ENCODE measurements at regions not wholly inside any gene's neighbourhood (a gene's known extent, or its start where the extent isn't known, plus 50 kb on each side); places are given as distances from the start of the nearest gene placed in this dataset.

DNA sequence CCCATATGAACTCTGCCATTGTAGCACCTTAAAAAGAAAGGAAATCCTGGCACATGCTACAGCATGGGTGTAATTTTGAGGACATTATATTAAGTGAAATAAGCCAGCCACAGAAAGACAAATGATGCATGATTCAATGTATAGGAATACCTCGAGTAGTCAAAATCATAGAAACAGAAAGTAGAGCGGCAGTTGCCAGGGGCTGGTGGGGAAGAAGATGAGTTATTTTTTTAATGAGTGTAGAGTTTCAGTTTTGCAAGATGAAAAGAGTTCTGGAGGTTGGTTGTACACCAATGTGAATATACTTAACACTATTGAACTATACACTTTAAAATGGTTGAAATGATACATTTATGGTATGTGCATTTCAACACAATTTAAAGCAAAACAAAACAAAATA, 133.0 kb downstream of the ZDHHC21 start:
- DNase-seq (ENCODE audit: low spot score) = no peak

DNA sequence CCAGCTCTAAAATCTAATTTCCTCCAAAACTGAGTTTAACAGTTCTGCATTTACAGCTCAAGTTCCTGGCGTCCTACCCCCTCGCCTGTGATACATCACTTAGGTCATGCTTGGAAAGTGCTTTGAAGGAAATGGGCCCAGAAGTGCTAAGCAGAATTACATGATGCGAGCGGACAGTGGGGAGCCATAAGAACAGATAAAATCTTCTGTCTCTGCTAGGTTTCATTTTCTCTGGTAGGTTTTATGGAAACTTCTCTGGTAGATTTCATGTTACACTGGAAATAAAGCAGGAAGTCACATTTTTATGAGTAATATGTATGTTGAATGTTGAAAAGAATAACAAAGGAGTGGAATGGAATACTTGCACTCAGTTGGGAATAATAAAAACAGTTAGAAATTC, 138.3 kb downstream of the ZDHHC21 start:
- DNase-seq (ENCODE audit: low spot score) = no peak

DNA sequence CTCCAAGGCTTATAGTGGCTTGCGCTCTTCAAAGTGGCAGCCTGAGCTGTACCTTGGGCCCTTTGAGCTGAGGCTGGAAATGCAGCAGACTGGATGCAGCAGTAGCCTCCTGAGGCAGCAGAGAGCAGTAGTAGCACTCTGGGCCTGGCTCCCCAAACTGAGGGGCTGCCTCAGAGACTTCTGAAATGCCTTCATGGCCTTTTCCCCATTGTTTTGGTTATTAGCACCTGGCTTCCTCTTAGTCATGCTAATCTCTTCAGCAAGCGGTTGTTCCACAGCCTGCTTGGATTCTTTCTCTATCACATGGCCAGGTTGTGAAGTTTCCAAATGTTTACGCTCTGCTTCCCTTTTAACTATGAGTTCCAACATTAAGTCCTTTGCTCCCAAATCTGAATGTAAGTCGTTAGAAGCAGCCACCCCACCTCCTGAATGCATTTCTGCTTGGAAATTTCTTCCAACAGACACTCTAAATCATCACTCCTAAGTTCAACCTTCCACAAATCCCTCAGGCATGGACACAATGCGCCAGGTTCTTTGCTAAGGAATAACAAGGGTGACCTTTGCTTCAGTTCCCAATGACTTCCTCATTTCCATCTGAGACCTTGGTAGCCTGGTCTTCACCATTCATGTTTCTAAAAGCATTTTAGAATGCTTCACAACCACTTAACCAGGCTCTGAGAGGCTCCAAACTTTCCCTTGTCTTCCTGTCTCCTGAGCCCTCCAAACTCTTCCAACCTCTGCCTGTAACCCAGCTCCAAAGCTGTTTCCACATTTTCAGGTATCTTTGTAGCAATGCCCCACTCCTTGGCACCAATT, 145.8 kb downstream of the ZDHHC21 start:
- no peak for DNase-seq (ENCODE audit: low spot score)

DNA sequence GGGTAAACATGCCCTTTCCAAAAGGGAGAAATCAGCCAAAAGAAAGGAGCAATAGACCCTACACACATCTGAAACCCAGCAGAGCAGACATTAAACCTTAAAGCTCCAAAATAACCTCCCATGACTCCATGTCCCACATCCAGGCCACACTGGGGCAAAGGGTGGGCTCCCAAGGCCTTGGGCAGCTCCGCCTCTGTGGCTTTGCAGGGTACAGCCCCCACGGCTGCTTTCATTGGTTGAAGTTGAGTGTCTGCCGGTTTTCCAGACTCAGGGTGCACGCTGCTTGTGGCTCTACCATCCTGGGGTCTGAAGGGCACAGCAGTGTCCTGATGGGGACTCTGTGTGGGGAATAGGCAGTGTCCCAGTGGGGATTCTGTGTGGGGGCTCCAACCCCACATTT, 146.5 kb downstream of the ZDHHC21 start:
- no peak for DNase-seq (ENCODE audit: low spot score)

DNA sequence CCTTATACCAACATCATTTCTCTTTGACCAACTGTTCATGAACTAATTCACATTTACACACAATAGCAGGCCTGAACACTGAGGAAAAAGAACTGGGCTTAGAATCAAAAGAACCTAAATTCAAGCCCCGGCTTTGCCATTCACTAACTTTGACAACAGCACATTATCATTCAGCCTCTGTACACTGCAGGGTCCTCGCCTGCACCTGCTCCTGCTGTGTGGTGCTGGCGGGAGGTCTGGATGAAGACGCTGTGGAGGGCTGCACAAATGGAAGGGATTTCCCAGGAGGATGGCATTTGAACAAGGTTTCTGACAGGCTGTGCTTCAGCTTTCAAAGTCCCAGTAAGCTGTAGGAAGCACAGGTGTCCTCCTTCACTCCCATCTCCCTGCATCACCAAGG, 151.2 kb downstream of the ZDHHC21 start:
- no peak for DNase-seq (ENCODE audit: low spot score)

GRCh38 chr9:14538526-14538925, 154.7 kb downstream of the ZDHHC21 start:
- peak; percentile 5 for DNase-seq (ENCODE audit: low spot score)

DNA sequence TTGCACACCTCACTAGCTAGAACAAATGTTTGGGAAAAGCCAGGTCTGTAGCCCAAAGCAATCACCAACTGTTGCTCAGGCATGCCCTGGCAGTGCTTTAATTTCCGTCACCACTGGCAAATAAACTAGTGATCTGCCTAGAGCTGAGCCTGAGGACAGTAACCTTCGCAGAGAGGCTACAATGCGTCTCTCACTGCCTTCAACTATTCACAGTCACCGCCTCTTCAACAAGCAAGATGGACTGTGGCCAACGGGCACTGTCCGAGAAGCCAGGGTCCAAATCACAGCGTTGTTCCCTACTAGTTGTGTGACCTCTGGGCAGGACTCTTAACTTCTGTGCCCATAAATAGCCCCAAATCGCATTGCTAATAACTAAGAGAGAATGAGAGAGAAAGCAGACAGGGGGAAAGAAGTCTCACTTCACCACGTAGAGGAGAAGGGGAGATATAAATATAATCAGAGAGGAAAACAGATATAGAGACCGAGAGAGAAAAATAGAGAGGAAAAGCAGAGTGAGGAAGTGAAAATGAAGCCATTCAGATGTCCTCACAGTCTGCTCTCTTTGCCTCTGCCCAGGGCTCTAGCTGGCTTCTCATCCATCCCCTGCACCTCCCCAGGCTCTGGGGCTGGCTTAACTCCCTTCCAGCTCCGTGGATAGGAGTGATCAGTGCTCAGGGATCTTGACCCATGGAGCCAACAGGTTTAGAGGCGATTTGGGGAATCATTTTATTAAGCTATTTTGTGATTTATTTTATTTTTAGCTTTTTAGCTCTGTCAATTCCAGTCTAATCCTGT, 157.9 kb downstream of the ZDHHC21 start:
- DNase-seq (ENCODE audit: low spot score) = no peak

- DNase-seq (ENCODE audit: low spot score) = no peak
These were observed 159.2 kb downstream of the ZDHHC21 start for GRCh38 chr9:14533867-14534640.

DNA sequence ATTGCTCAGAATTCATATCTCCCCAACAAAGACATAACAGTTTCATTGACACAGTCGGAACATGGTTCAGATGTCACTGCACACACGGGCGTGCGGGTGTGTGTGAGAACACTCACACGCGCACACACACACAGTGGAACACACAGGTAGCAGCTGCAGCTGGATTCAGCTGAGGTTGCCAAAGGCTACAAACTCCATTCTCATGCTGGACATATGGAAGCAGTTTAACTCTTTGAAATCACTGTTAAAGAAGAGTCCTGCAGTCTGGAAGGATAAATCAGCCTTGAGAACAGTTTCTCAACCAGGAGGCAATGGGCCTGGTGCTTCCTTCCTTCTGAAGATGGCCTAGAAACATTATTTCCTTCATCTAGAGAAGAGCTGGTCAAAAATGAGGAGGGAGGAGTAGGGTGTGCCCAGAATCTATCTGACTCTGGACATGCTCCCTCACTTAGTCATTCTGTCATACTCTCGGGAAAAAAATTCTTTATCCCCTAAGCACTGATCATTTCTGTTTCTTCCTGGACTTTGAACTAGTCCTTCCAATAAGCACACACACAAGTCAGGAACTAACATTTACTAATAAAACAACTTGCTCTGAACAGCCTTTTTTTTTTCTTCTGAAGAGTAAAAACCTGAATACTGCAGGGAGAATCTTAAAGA, 160.6 kb downstream of the ZDHHC21 start:
- no peak for DNase-seq (ENCODE audit: low spot score)

DNA sequence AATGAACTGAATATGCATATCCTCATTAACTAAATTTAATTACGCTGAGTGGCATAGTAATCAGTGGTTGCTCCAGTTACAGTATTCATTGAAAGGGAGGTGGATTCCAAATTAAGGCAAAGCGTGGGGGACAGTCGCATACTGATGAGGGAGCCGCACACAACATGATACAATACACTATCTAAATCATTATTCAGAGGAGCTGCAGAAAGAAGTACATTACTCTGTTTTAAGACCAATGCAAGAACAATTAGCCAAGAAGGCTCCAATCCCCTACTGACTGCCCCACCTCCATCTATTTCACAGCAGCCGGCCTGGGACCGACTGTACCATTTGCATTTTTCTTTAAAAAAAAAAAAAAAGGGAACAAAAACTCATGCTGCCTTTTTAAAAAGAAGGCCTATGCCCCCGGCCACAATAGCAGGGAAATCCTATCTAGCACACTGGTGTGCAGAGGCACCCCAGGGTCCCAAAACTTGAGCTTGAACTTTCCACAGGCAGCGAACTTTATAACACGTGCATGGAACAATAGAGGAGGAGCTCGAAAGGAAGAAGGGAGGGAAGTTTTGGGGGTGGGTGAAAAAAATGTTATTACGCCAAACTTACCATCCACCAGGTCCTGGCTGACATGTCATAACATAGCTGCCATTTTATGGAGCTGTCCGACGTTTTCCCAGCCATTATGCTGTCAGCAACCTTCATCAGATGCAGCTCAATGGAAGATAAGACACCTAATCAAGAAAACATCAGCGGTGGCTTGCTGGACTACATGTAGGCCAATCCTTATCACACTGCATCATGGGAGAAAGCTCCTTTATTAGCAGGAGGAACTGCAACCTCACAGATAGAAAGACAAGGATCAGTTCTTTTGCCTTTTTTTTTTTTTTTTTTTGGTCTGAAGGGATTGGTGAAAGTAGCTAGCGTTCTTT, 161.6 kb downstream of the ZDHHC21 start:
- peak; percentile 70 for DNase-seq (ENCODE audit: low spot score)

GRCh38 chr9:14530841-14531240, 162.4 kb downstream of the ZDHHC21 start:
- no peak for DNase-seq (ENCODE audit: low spot score)

DNA sequence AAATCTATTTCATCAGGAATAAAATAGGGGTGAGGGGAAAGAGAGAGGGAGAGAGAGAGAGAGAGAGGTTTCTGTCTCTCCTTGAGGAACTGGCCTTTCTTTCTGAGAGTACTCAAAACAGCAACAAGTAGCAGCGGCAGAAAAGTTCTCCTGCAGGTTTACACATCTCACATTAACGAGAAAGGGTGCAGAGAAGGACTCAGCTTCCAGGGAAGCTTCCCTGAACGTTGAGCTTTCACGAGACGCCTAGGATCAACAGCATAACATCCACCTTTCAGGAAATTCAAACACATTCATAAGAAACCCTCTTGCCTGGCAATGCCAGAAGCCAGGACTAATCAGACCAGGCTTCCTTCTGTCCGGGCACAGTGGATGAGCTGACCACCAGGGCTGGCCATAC, 162.9 kb downstream of the ZDHHC21 start:
- DNase-seq (ENCODE audit: low spot score) = no peak

DNA sequence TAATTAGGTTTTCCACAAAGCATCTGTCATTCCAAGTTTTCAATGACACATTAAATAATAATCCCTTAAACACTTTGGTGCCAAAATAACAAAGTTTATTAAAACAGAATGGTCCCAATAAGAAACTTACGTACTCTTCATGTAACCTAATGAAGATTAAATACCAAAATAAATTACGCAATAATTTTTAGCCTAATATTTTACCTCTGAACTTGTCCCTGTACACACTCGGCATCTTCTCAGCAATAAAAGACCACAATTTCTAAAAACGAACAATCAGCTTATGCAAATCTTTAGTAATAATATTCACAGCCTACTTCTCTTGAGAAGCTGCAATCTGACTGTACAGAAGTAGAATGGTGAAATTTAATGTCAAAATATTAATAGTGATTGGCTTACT, 163.6 kb downstream of the ZDHHC21 start:
- no peak for DNase-seq (ENCODE audit: low spot score)

- peak; percentile 17 for DNase-seq (ENCODE audit: low spot score)
These were observed 164.2 kb downstream of the ZDHHC21 start for GRCh38 chr9:14529054-14529453.

GRCh38 chr9:14526504-14526903, 166.7 kb downstream of the ZDHHC21 start:
- DNase-seq (ENCODE audit: low spot score) = no peak

DNA sequence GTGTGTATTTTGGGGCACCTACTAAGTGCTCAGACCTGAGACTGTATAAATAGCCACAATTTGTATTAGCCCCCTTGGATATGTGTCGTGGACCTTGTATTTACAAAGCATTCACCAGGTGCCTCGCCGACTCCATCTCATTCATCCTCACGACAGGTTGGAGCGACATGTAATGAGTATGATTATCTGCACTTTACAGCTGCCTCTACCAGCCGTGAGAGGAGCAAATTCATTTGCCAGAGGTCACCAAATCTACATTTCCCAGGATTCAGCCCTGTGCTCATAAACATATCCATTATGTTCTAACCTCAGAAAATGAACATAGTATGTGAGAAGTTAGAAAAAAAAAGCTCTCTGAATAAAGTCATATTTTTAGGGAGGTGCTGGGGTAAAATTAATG, 167.4 kb downstream of the ZDHHC21 start:
- no peak for DNase-seq (ENCODE audit: low spot score)

DNA sequence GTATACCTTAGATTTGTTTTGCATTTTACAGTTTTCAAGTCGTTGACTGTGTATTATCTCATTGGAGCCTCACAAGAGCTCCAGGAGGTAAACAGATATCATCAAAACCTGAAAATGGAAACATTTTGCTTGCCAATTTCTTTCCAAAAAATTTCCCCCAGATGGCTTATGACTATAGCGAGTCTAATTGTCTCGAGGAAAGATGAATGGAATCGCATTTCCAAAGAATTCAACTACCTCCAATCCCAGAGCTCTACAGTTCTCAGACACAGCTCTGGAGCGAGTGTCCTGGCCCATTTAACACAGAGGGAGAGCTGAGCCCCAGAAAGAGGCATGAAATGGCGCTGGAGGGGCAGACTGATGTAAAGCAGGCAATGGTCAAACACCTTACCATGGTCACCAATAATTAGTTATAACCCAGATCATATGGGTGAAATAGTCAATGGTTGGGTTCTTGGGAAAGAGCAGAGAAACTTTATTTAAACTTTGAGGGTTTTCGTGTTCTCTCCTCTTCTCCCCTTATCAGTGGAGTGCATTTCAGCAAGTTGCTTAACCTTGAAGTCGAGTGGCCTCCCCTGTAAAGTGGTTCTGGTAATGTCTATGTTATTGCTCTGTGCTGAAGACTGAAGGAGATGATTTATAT, 168.2 kb downstream of the ZDHHC21 start:
- DNase-seq (ENCODE audit: low spot score) = no peak

DNA sequence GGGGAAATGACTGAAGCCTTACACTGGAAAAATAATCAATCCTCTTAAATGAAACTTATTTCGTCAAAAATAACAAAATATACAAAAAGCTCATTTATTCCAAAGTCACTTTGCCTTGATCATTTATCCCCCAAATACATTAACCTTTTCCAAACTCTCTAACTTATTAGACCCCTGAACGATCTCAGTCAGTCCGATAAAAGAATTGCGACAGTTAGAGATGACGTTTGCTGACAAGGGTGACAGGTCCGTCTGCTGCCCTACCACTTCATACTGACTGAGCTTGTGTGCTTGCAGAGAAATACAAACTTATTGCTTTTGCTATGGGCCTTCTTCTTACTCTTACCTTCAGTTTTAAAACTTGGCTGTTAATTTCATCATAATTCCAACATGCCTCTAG, 169.7 kb downstream of the ZDHHC21 start:
- no peak for DNase-seq (ENCODE audit: low spot score)

GRCh38 chr9:14522627-14523379, 170.4 kb downstream of the ZDHHC21 start:
- DNase-seq (ENCODE audit: low spot score) = no peak

Measured in SK-N-DZ (cell line).